ENCODE measurements at regions not wholly inside any gene's neighbourhood (a gene's known extent, or its start where the extent isn't known, plus 50 kb on each side); places are given as distances from the start of the nearest gene placed in this dataset.
"Not testable (repeated sequence)": the region's sequence is repeated elsewhere in the genome, so short reads cannot be mapped to it uniquely, and the experiment has no call there.

DNA sequence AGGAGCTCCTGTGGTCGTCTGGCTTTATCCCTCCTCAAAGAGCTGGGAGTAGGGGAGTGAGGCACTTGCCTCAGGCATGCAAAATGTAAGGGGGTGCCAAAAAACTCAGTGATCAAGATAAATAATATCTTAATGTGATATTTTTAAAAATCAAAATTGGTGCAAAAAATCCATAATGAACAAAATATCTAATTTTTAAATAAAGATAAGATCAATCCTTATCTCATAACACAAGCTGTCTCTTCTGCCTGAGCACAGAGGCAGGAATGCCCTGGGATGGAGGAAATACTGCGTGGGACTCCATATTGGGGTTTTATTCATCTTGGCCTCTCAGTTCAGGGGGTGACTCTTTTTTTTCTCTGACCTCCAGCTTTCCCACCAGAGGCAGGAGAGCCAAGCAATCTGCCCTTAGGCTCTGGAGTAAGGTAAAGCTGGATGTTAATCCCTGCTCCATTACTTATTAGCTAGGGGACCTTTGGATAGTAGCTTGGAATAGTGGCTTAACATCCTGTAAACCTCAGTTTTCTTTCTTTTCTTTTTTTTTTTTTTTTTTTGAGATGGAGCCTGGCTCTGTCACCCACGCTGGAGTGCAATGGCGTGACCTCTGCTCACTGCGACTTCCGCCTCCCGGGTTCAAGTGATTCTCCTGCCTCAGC is 77.3 kb upstream of the NFASC start:
- Histone ChIP-seq H4K20me1 (ENCODE audit: insufficient read depth, low read length) (no peaks in the 10 kb centered on the region), H3K4me3 (replicated peaks in 1 of 3; ENCODE audit: insufficient read depth in 1 of 3, low read depth in 2 of 3, low read length in 3 of 3) (no peak overlapping the region), H3K79me2 (ENCODE audit: insufficient read depth, low read length) (no peaks in the 10 kb centered on the region), H3K27ac (ENCODE audit: extremely low read length, insufficient read depth, low read length) (no peak overlapping the region), H3K4me2 (ENCODE audit: low read depth, low read length) (no peak overlapping the region), H3K27me3 (ENCODE audit: control insufficient read depth in 1 of 2, insufficient read depth in 2 of 2, low read length in 2 of 2) (no peaks in the 10 kb centered on the region; a peak in 1 of 5 replicates), H3K36me3 (replicated peaks in 1 of 2; ENCODE audit: control insufficient read depth in 1 of 2, insufficient read depth in 2 of 2, low read length in 2 of 2) (no peaks in the 10 kb centered on the region), H3K4me1 (ENCODE audit: insufficient read depth, low read length) (no peaks in the 10 kb centered on the region), H3K9me3 (ENCODE audit: low read length) (no peaks in the 10 kb centered on the region), H3K9ac (ENCODE audit: insufficient read depth, low read depth, low read length) (no peak overlapping the region), H2AFZ (ENCODE audit: low read length) (no peak overlapping the region)
- BruUV-seq (replicated peaks): no TSS peak
- 17% methylated on average over 7 of the region's 7 CpGs for WGBS (ENCODE audit: low lambda C conversion rate)
- ChIA-PET POLR2A (interaction anchor here (1.1 kb wide), 1 partner anchor 14 kb away, joined by 3 read pairs; no protein-coding TSS in a partner anchor), CTCF (ENCODE audit: low intra/inter-chr PET ratio, low total read pairs) (no interaction called here)
- intact Hi-C loops (cut with micrococcal nuclease; ENCODE audit: unreplicated experiment): no loop called here
- in situ Hi-C loops (cut with HindIII; ENCODE audit: extremely low pct_ligation_motif_present, low pct_unique_long_range_greater_than_20kb): no loop called here
- TF ChIP-seq, protein P1, sequence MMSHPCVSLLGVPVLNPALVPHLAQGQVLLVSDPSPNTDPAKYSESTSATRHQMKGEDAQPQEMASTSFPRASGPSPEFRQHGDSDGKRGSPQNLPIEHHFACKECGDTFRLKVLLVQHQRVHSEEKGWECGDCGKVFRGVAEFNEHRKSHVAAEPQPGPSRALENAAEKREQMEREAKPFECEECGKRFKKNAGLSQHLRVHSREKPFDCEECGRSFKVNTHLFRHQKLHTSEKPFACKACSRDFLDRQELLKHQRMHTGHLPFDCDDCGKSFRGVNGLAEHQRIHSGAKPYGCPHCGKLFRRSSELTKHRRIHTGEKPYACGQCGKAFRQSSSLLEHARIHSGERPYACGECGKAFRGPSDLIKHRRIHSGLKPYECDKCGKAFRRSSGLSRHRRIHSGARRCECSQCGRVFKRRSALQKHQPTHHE (CRISPR knock-in tag; IDR thresholded peaks at IDR 0.05; ENCODE audit: borderline replicate concordance): no peak
- no peak for TF ChIP-seq SAP130 (CRISPR knock-in tag; IDR thresholded peaks at IDR 0.05; ENCODE audit: low read depth)
- TF ChIP-seq PHF5A (CRISPR knock-in tag; IDR thresholded peaks at IDR 0.05; ENCODE audit: low read depth, unreplicated experiment): no peak
- TF ChIP-seq, protein P2, sequence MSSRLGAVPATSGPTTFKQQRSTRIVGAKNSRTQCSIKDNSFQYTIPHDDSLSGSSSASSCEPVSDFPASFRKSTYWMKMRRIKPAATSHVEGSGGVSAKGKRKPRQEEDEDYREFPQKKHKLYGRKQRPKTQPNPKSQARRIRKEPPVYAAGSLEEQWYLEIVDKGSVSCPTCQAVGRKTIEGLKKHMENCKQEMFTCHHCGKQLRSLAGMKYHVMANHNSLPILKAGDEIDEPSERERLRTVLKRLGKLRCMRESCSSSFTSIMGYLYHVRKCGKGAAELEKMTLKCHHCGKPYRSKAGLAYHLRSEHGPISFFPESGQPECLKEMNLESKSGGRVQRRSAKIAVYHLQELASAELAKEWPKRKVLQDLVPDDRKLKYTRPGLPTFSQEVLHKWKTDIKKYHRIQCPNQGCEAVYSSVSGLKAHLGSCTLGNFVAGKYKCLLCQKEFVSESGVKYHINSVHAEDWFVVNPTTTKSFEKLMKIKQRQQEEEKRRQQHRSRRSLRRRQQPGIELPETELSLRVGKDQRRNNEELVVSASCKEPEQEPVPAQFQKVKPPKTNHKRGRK (CRISPR knock-in tag; IDR thresholded peaks at IDR 0.05): no peak
- TF ChIP-seq, protein P3, sequence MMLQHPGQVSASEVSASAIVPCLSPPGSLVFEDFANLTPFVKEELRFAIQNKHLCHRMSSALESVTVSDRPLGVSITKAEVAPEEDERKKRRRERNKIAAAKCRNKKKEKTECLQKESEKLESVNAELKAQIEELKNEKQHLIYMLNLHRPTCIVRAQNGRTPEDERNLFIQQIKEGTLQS (CRISPR knock-in tag; IDR thresholded peaks at IDR 0.05): no peak
- TF ChIP-seq, protein P4, sequence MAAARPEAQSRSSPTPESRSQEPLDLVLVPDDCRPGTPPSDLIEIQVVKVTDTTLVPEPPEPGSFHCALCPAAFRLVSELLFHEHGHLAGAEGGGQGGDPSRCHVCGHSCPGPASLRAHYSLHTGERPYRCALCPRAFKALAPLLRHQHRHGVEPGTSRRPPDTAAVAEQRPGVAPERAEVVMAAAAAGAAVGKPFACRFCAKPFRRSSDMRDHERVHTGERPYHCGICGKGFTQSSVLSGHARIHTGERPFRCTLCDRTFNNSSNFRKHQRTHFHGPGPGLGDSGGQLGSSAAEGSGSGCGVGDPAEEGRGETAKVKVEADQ (CRISPR knock-in tag; IDR thresholded peaks at IDR 0.05; ENCODE audit: borderline replicate concordance): no peak
- no peak for DNase-seq (ENCODE audit: low spot score)
- no peak for FAIRE-seq
- 0 out of 3 replicates have a peak, but pooled peaks have one; percentile 32 for ATAC-seq

DNA sequence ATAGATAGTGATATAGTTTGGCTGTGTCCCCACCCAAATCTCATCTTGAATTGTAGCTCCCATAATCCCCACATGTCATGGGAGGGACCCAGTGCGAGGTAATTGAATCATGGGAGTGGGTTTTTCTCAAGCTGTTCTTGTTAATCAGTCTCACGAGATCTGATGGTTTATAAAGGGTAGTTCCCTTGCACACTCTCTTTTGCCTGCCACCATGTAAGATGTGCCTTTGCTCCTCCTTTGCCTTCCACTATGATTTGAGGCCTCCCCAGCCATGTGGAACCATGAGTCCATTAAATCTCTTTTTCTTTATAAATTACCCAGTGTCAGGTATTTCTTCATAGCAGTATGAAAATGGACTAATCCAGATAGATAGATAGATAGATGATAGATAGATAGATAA is 73.8 kb upstream of the NFASC start:
- CTCF ChIA-PET (ENCODE audit: low intra/inter-chr PET ratio, low total read pairs); intact Hi-C loops (cut with micrococcal nuclease; ENCODE audit: unreplicated experiment); POLR2A ChIA-PET; H4K20me1 ChIP-seq (ENCODE audit: insufficient read depth, low read length); FAIRE-seq; ATAC-seq; H3K27ac ChIP-seq (ENCODE audit: extremely low read length, insufficient read depth, low read length); H3K4me2 ChIP-seq (ENCODE audit: low read depth, low read length); H3K4me1 ChIP-seq (ENCODE audit: insufficient read depth, low read length); H3K9me3 ChIP-seq (ENCODE audit: low read length); DNase-seq (ENCODE audit: low spot score); H3K4me3 ChIP-seq (replicated peaks in 1 of 3; ENCODE audit: insufficient read depth in 1 of 3, low read depth in 2 of 3, low read length in 3 of 3); H3K27me3 ChIP-seq (ENCODE audit: control insufficient read depth in 1 of 2, insufficient read depth in 2 of 2, low read length in 2 of 2); H3K9ac ChIP-seq (ENCODE audit: insufficient read depth, low read depth, low read length); in situ Hi-C loops (cut with HindIII; ENCODE audit: extremely low pct_ligation_motif_present, low pct_unique_long_range_greater_than_20kb); H3K79me2 ChIP-seq (ENCODE audit: insufficient read depth, low read length); H3K36me3 ChIP-seq (replicated peaks in 1 of 2; ENCODE audit: control insufficient read depth in 1 of 2, insufficient read depth in 2 of 2, low read length in 2 of 2); BruUV-seq (replicated peaks); H2AFZ ChIP-seq (ENCODE audit: low read length): not testable (repeated sequence)
- WGBS (ENCODE audit: low lambda C conversion rate): 4% methylated on average over 2 of the region's 2 CpGs
